ENCODE measurements at regions not wholly inside any gene's neighbourhood (a gene's known extent, or its start where the extent isn't known, plus 50 kb on each side); places are given as distances from the start of the nearest gene placed in this dataset.

DNA sequence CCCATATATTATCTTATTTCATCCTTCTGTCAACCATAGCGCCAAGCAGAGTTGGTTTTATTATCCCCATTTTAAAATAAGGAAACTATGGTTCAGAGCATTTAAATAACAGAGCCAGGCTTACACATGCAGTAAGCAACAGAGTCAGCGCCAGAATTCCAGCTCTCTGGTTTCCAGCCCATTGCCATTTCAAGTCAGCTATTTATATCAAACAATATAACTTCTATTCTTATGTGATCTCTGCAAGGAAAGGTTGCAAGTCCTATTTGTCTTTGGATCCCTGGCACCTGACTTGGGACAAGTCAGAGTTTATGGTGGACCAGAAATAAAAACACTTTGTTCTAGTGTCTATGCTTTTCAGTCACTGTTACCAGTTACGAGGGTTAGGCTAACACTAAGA, 174.1 kb upstream of the EEA1 start:
- DNase-seq (ENCODE audit: low read depth), result no peak

- no peak for DNase-seq (ENCODE audit: low read depth)
These were observed 175.4 kb upstream of the EEA1 start for GRCh38 chr12:93104535-93104934.

GRCh38 chr12:93106910-93107309, 177.8 kb upstream of the EEA1 start:
- DNase-seq (ENCODE audit: low read depth), result no peak

DNA sequence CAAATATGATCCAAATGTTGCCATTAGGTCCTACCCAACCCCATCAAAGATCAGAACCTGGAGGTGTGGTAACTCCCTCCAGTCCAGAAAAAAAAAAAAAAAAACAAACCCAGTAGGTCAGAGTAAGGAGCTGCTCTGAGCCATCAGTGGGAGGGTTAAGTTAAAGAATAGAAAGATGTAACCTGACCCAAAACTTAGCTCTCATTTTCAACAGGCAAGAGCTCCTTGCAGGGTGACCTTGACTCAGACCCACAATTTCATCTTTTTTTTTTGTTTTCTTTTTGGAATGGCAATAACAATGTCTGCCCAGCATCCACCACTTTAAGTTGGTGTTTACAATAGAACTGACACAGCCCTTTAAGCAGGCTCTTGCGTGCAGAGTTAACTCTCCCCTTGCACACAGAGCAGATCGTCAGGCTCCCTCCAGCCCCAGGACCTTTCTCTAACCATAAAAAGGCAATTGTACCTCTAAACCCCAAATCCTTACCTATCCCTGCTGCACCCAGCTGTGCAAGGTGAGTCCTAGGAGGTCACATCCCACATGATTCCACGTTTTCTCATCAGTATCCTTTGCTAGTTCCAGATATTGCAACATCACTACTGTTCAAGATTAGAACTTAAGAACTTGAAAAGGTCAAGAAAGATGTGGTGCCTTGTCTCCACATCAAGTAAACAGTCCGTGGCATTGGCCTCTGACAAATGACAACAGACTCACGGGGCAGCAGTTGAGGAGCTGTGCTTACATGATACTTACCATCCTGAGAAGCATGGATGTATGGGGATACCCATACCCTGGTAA, 178.6 kb upstream of the EEA1 start:
- DNase-seq (ENCODE audit: low read depth), result no peak

DNA sequence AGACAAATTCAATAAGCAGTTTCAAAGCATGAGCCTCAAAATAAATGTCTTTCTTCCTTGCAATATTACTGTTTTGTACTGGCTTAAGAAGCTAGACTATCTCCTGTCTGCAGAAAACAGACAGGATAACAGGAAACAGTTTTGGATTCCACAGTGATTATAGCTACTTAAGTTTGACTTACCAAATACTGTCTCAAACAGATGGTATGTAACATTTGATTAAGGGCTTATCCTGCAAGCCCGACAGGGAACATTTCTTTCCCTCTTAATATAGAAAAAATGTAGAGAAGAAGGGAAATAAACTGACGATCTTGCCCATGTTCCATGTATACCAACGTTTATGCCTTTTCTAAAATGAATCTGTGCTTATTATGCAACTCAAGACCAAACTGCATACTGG, 179.9 kb upstream of the EEA1 start:
- no peak for DNase-seq (ENCODE audit: low read depth)

- no peak for DNase-seq (ENCODE audit: low read depth)
These were observed 180.6 kb upstream of the EEA1 start for GRCh38 chr12:93109551-93110203.

DNA sequence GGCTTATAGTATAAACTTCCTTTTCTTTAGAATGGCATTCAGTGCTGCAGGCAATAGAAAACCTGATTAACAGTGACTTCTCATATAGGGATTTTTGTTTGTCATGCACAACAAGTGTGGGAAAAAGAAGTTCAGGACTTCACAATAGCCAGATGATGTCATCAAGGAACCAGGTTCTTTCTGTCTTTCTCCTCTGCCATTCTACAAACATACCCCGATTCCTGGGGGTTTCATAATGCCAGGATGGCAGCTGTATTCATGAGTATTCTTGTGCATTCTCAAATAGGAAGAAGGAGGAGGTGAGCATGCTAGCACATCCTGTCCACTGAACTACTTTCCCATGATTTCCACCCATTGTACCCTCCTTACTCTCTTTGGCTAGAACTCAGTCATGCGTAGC, 182.7 kb upstream of the EEA1 start:
- DNase-seq (ENCODE audit: low read depth), result no peak

- no peak for DNase-seq (ENCODE audit: low read depth)
These were observed 184.4 kb upstream of the EEA1 start for GRCh38 chr12:93113317-93114006.

GRCh38 chr12:93115198-93115601, 186.1 kb upstream of the EEA1 start:
- no peak for DNase-seq (ENCODE audit: low read depth)

DNA sequence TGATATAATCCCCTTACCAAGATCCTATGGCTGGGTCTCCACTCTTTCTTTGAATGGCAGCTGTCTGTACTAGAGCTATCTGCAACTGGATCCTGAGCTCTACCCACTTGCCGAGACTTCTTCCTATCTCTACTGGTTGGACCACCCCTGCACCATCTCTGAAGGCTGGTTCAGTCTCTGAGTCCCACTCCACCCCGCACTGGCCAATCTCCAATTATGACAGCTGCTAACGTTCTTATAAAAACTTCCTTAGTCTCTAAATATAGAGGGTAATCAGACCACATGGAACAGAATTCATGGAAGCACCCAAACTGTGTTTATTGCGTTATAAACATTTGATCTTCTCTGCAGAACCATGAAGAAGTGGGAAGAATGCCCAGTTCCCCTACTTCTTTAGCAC, 186.6 kb upstream of the EEA1 start:
- DNase-seq (ENCODE audit: low read depth), result no peak

DNA sequence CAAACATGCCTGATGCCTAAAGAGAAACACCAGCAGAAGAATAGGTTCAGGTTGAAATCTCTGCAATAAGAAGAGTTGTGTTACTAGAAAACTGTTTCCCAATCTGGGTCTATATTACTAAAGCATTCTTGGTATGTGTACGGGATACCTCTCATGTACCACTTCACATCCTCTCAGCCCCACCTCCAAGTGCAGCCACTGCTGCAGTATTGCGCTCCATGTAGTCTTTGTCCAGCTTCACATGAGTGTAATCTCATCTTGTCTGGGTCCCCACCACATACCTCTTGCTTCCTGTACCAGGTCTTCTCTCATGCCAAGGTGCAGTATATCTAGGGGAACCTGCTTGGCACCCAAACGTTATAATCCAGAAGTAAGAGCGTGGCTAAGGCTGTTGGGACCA, 187.5 kb upstream of the EEA1 start:
- DNase-seq (ENCODE audit: low read depth), result no peak

DNA sequence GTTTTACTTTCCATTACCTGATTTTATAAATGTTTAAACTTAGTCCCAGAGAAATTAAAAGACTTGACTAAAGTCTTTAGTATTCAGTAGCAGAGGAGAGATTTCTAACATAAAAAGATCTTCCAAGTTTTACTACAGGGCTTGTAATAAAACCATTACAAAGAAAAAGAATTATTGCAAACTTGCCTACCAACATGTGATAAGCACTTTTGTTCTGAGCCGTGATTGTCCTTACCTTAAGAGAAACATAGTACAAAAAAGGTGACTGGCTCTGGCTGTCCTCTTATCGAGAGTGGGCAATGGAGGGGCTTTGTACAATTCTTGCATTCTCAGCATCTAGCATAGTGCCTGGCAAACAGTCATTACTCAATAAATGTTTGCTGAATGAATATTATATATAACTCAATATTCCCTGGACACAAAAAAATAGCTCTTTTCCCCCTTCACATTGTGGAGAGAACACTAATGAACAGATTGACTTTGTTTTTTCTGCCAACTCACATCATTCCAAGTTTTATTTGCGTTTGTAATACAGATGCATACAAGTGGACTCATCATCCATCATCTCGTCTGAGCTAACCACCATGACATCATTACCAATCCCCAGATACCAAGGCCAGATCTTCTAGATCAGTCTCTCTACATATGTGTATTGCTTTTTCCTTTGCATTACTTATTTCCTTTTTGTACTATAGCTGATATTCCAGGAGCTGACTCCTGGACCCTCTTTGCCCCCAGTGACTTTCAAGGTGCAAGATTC, 192.8 kb upstream of the EEA1 start:
- DNase-seq (ENCODE audit: low read depth), result peak; percentile 43

GRCh38 chr12:93122569-93123091, 193.5 kb upstream of the EEA1 start:
- DNase-seq (ENCODE audit: low read depth), result no peak

DNA sequence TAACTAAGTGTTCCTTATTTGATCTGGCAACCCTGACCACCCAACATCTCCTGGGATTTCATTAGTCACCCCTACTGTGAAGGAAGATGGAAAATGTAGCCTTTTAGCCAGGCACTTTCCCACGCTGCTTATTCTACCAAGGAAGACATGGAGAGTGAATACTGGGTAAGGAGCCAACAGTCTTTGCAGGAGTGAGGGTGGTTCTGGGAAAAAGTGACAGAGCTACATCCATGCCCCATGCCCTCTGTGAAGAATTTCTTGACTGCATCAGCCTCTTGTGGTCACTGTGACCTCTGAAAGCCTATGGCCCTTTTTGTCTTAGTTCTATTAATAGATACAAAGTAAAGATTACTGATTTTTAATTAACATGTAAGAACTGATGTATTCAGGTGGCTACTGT, 196.0 kb upstream of the EEA1 start:
- DNase-seq (ENCODE audit: low read depth), result no peak

DNA sequence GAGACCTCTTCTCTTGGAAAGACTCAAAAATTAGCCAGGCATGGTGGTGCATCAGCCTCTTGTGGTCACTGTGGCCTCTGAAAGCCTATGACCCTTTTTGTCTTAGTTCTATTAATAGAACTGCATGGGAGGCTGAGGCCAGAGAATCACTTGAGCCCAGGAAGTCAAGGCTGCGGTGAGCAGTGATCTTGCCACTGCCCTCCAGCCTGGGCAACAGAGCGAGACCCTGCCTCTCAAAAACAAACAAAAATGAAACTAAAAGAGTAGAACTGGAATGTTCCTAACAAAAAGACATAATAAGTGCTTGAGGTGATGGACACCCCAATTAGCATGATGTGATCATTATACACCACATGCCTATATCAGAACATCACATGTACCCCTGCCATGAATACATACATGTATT, 197.0 kb upstream of the EEA1 start:
- DNase-seq (ENCODE audit: low read depth), result no peak

DNA sequence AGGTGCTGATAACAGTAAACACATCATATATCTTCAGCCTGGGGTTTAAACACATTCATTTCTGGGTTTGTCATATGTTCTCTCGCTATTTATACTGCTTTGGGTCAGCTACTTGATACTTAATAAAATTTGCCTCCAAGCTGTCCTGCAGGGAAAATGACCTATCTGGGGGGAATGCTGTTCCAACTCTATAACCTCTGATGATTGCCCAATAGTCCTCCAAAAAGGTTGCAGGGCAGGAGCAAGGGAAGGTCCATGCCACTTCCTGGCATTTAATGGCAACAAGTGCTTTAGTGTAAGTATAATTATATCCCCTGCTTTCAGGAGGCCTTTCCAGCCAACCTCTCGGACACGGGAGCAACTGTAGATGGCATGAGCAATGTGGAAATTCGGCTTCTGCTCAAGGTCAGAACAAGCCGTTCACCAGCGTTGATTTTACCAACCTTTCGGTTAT, 198.0 kb upstream of the EEA1 start:
- DNase-seq (ENCODE audit: low read depth), result no peak

- peak; percentile 79 for DNase-seq (ENCODE audit: low read depth)
These were observed 198.7 kb upstream of the EEA1 start for GRCh38 chr12:93127582-93128331.

- no peak for DNase-seq (ENCODE audit: low read depth)
These were observed 199.2 kb upstream of the EEA1 start for GRCh38 chr12:93128332-93128707.

DNA sequence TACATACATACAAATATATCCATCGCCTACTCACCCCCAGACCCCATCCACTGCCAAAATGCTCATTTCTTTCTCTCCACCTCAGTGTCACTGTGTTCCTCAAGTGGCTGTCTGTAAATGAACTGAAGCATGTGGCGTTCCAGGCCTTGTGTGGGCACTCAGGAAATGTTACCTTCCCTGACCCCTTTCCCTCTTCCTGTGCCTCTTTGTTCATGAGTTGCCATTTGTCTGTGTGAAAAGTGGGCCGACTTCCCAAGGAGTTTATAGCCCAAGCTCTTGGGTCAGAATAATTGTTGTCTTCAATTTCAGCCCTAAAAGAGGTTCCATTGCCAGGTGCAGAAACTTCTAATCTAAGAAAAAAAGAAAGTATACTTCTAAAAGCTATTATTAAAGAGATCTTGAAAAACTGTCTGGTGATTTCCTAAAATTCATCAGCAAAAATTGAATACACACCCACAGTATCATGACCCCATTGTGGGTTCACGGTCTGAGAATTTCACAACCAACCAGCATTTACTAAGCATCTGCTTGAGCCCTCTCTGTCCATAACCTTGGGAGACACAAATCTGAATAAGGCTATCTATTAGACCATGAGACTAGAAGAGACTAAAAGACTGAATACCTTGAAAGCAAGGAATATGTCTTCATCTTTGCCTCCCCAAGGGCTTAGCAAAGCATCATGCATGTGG, 201.4 kb upstream of the EEA1 start:
- no peak for DNase-seq (ENCODE audit: low read depth)

DNA sequence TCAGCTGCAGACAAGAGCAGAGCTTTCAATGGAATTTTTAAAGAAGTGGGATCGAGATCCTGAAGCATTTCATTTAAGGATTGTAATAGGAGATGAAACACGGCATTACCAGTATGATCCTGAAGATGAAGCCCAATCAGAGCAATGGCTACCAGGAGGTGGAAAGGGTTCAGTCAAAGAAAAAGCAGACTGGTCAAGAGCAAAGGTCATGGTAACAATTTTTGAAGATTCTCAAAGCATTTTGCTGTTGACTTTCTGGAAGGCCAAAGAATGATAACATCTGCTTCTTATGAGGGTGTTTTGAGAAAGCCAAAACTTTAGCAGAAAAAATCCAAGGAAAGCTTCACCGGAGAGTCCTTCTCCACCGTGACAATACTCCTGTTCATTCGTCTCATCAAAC, 204.3 kb upstream of the EEA1 start:
- no peak for DNase-seq (ENCODE audit: low read depth)
